ENCODE measurements at regions not wholly inside any gene's neighbourhood (a gene's known extent, or its start where the extent isn't known, plus 50 kb on each side); places are given as distances from the start of the nearest gene placed in this dataset.

- ChIA-PET CTCF (no interaction called here), POLR2A (no interaction called here)
- Histone ChIP-seq H3K36me3 (ENCODE audit: control insufficient read depth, insufficient read depth, low read length) (no peaks in the 10 kb centered on the region), H3K4me3 (ENCODE audit: low read depth in 2 of 2, low read length in 2 of 2) (no peak overlapping the region), H3K27ac (ENCODE audit: low read length) (no peak overlapping the region), H3K9me3 (ENCODE audit: control insufficient read depth, insufficient read depth, low read depth, low read length) (no peaks in the 10 kb centered on the region), H3K27me3 (ENCODE audit: control insufficient read depth, insufficient read depth, low read length) (no peaks in the 10 kb centered on the region), H3K4me1 (ENCODE audit: control insufficient read depth, insufficient read depth, low read length) (no peaks in the 10 kb centered on the region)
- no TSS peak for BruUV-seq (replicated peaks)
- TF ChIP-seq CTCF (IDR thresholded peaks at IDR 0.05) = no peak
- TF ChIP-seq SIN3A (IDR thresholded peaks at IDR 0.05; ENCODE audit: borderline replicate concordance, insufficient read depth, low read depth, low read length) = no peak
- no peak for TF ChIP-seq TCF7L2 (IDR thresholded peaks at IDR 0.05; ENCODE audit: low read depth, low read length)
- no peak for TF ChIP-seq REST (IDR thresholded peaks at IDR 0.05; ENCODE audit: insufficient read depth in 1 of 2, low read depth in 2 of 2, low read length in 1 of 2)
- no peak for TF ChIP-seq POLR2AphosphoS5 (IDR thresholded peaks at IDR 0.05; ENCODE audit: low read depth, low read length)
- no peak for DNase-seq (ENCODE audit: low read depth, low spot score)
- no peak for ATAC-seq
- intact Hi-C loops (cut with micrococcal nuclease; ENCODE audit: unreplicated experiment) (no loop called here), in situ Hi-C loops (cut with HindIII; ENCODE audit: low pct_unique_long_range_greater_than_20kb, low sequenced_read_pairs) (no loop called here)
Measured at GRCh38 chr2:6645672-6646071, 220.0 kb downstream of the CMPK2 start.

GRCh38 chr2:6647046-6647445 is 218.7 kb downstream of the CMPK2 start:
- H3K4me1 ChIP-seq (ENCODE audit: control insufficient read depth, insufficient read depth, low read length) = no peaks in the 10 kb centered on the region
- TF ChIP-seq POLR2AphosphoS5 (IDR thresholded peaks at IDR 0.05; ENCODE audit: low read depth, low read length) (no peak), CTCF (IDR thresholded peaks at IDR 0.05) (no peak), TCF7L2 (IDR thresholded peaks at IDR 0.05; ENCODE audit: low read depth, low read length) (no peak), REST (IDR thresholded peaks at IDR 0.05; ENCODE audit: insufficient read depth in 1 of 2, low read depth in 2 of 2, low read length in 1 of 2) (no peak), SIN3A (IDR thresholded peaks at IDR 0.05; ENCODE audit: borderline replicate concordance, insufficient read depth, low read depth, low read length) (no peak)
- H3K9me3 ChIP-seq (ENCODE audit: control insufficient read depth, insufficient read depth, low read depth, low read length) = no peaks in the 10 kb centered on the region
- DNase-seq (ENCODE audit: low read depth, low spot score) (no peak), ATAC-seq (no peak)
- no peaks in the 10 kb centered on the region for H3K27me3 ChIP-seq (ENCODE audit: control insufficient read depth, insufficient read depth, low read length)
- H3K36me3 ChIP-seq (ENCODE audit: control insufficient read depth, insufficient read depth, low read length) = no peaks in the 10 kb centered on the region
- BruUV-seq (replicated peaks) = no TSS peak
- no peak overlapping the region for H3K27ac ChIP-seq (ENCODE audit: low read length)
- intact Hi-C loops (cut with micrococcal nuclease; ENCODE audit: unreplicated experiment) = no loop called here
- ChIA-PET CTCF (no interaction called here), POLR2A (no interaction called here)
- no peak overlapping the region for H3K4me3 ChIP-seq (ENCODE audit: low read depth in 2 of 2, low read length in 2 of 2)
- in situ Hi-C loops (cut with HindIII; ENCODE audit: low pct_unique_long_range_greater_than_20kb, low sequenced_read_pairs) = no loop called here
